Testis (tissue), 2 donors: ENCODE measurements at regions not wholly inside any gene's neighbourhood (a gene's known extent, or its start where the extent isn't known, plus 50 kb on each side); places are given as distances from the start of the nearest gene placed in this dataset.

Source experiments
- DNase-seq: peaks from one replicate; pipeline ENCODE4 v3.0.0-alpha.2; 2019
- H3K27ac ChIP-seq, 2 donors: fragments of 200-600 bp; sonication (generic); one replicate each; pipeline ENCODE4 v1.5.1; 2019
- H3K27me3 ChIP-seq: fragments of 200-600 bp; sonication (generic); one replicate; pipeline ENCODE4 v1.5.1; 2019
- H3K36me3 ChIP-seq: fragments of 200-600 bp; sonication (generic); one replicate; pipeline ENCODE4 v1.5.1; 2017; ENCODE audit warnings: low read depth; ENCODE audit errors: missing control alignments
- H3K4me1 ChIP-seq: fragments of 200-600 bp; sonication (generic); one replicate; pipeline ENCODE4 v1.5.1; 2019
- H3K4me3 ChIP-seq, 2 donors: fragments of 200-600 bp; sonication (generic); one replicate each; pipeline ENCODE4 v1.5.1; 2017 to 2019
- H3K9me3 ChIP-seq: fragments of 200-600 bp; sonication (generic); one replicate; pipeline ENCODE4 v1.5.1; 2017
- POLR2A ChIP-seq: fragments of 450-650 bp; IDR thresholded peaks from one replicate; pipeline ENCODE4 v1.6.1; 2017; ENCODE audit warnings: antibody characterized with exemption, mild to moderate bottlenecking, moderate library complexity
- WGBS, 2 donors: methylation state at CpG; one replicate each; pipeline ENCODE4 v1.1.5; 2018; 5-methylcytosine and 5-hydroxymethylcytosine counted together
- intact Hi-C: fragments of 100-400 bp; cut with DNase I; formaldehyde crosslinking; loops from one replicate; pipeline ENCODE4 v1.15.1; 2023; ENCODE audit warnings: low total_unique reads
- TF ChIP-seq, protein P1 (sequence below), 3 experiments: fragments of 450-650 bp in 2 of 3; fragments of 200-600 bp in 1 of 3; sonication (generic) in 1 of 3; IDR thresholded peaks; one replicate each; pipeline ENCODE4 v1.5.1; 2016 to 2019; ENCODE audit warnings: antibody characterized with exemption in 3 of 3, mild to moderate bottlenecking in 2 of 3, moderate library complexity in 1 of 3

DNA sequence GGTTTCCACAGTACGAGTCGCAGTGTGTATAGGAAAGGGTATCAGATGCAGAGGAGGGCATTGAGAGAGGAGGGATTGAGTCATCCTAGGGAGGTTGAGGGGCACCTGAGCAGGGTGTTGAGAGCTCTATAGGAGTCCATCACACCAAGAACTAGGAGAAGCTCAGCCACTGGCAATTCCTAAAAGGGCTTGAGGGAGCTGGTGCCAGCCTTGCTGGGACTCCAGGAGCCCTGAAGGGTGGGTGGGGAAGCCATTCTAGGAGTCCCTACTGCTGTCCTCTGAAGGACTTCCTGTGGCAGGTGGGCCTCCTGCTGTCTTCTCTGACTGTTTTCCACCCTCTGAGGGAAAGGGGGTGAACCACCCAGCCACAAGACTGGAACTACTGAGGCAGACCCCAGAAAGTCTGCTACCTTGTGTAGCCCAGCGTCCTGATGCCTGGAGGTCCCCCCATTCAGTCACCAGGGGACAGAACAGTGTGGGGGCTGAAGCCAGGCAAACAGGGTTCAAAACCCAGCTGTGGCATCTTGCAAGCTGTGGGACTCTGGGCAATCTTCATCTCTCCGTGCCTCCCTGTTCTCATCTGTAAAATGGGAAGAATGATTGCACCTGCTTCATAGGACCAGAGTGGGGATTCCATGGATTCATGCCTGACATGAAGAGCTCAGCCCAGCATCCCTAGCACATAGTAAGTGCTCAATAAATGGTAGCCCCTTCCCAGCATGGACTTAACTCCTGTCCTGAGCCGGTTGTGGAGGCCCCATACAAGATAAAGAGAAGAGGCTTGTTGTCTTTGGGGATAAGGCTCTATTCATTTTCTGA, 149.5 kb downstream of the C9orf50 start:
- WGBS, 2 donors: 88 to 96% methylated on average over 5 of the region's 5 CpGs
- no peaks in the 10 kb centered on the region for H3K9me3 ChIP-seq
- intact Hi-C loops: no loop called here
- no peak overlapping the region for H3K4me3 ChIP-seq
- TF ChIP-seq, protein P1, sequence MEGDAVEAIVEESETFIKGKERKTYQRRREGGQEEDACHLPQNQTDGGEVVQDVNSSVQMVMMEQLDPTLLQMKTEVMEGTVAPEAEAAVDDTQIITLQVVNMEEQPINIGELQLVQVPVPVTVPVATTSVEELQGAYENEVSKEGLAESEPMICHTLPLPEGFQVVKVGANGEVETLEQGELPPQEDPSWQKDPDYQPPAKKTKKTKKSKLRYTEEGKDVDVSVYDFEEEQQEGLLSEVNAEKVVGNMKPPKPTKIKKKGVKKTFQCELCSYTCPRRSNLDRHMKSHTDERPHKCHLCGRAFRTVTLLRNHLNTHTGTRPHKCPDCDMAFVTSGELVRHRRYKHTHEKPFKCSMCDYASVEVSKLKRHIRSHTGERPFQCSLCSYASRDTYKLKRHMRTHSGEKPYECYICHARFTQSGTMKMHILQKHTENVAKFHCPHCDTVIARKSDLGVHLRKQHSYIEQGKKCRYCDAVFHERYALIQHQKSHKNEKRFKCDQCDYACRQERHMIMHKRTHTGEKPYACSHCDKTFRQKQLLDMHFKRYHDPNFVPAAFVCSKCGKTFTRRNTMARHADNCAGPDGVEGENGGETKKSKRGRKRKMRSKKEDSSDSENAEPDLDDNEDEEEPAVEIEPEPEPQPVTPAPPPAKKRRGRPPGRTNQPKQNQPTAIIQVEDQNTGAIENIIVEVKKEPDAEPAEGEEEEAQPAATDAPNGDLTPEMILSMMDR (IDR thresholded peaks at IDR 0.05): no peak
- no peak for TF ChIP-seq POLR2A
- DNase-seq: no peak
- peaks cover 30% of the 10 kb centered on the region for H3K4me1 ChIP-seq
- H3K27ac ChIP-seq: peak overlapping the region in 1 of 2 donors; percentile 5
- no peaks in the 10 kb centered on the region for H3K27me3 ChIP-seq
- no peaks in the 10 kb centered on the region for H3K36me3 ChIP-seq

DNA sequence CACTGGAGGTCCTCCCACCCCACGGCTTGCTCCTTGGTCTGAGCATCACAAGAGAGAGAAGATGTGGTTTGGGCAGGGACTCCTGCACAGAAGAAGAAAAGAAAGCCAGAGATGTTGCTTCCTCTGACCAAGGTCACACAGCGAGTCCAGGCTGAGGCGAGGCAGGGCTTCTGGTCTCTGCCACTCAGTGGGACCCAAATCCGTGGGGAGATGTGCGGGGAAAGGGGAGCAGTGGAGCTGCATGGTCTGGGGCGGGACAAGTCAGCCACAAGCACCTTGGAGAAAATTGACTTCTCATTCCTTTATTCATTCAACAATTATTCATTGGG, 150.9 kb downstream of the C9orf50 start:
- Histone ChIP-seq H3K36me3 (no peaks in the 10 kb centered on the region), H3K27me3 (no peaks in the 10 kb centered on the region), H3K4me1 (peaks cover 44% of the 10 kb centered on the region), H3K27ac (no peak overlapping the region), H3K9me3 (no peaks in the 10 kb centered on the region), H3K4me3 (no peak overlapping the region)
- TF ChIP-seq, protein P1 (IDR thresholded peaks at IDR 0.05): no peak
- TF ChIP-seq POLR2A: no peak
- WGBS, 2 donors: 82 to 88% methylated on average over 4 to 6 of the region's 6 CpGs
- intact Hi-C loops: loop anchor here (10.0 kb wide), 1 partner anchor 55 kb away; no protein-coding TSS in a partner anchor
- DNase-seq: no peak

DNA sequence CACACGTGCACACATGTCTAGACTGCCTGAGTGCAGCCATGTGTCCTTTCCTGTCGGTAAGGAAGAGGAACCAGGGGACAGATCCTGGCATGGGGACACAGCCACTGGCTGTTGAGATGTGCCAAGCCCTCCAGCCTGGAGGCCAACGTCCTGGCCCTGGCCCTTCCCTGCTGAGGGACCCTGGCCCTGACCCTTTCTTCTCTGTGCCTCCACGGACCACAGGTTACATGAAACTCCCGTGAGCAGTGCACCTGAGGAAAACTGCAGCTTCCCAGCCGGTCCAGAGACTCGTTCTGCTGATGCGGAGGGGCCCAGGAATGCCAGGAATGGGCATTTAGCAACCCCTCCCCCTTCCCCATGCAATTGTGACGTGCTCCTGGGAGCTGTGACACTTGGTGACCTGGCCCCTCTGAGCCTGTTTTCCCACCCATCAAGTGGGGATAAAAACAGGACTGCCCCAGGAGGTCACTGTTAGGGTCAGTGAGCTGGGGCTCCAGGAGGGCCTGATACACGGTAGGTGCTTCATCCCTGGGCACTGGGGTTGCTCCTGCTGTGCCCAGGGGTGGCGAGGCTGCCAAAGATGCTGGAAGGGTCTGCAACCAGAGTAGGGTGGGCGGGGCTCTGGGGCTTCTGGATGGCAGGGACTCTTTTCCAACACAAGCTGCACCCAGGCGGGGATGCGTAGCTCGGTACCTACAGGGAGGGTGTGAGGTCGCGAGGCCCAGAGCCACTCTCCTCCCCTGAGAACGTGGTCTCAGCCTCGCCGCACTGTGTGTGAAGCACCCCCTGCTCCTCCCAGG, 151.5 kb downstream of the C9orf50 start:
- no peak for DNase-seq
- TF ChIP-seq, protein P1 (IDR thresholded peaks at IDR 0.05): no peak
- no peak for TF ChIP-seq POLR2A
- H3K9me3 ChIP-seq: no peaks in the 10 kb centered on the region
- intact Hi-C loops: loop anchor here (10.0 kb wide), 1 partner anchor 55 kb away; no protein-coding TSS in a partner anchor
- H3K4me1 ChIP-seq: peaks cover 44% of the 10 kb centered on the region
- no peak overlapping the region for H3K27ac ChIP-seq
- whole genome bisulfite sequencing, 2 donors: 66 to 74% methylated on average over 14 to 20 of the region's 20 CpGs
- H3K36me3 ChIP-seq: no peaks in the 10 kb centered on the region
- H3K4me3 ChIP-seq: no peak overlapping the region
- H3K27me3 ChIP-seq: no peaks in the 10 kb centered on the region

GRCh38 chr9:129467739-129468666, 152.9 kb downstream of the C9orf50 start:
- Histone ChIP-seq H3K9me3 (no peaks in the 10 kb centered on the region), H3K36me3 (no peaks in the 10 kb centered on the region), H3K4me1 (peaks cover 30% of the 10 kb centered on the region), H3K27me3 (no peaks in the 10 kb centered on the region), H3K27ac (no peak overlapping the region), H3K4me3 (no peak overlapping the region)
- intact Hi-C loops: loop anchor here (10.0 kb wide), 1 partner anchor 53 kb away; no protein-coding TSS in a partner anchor
- 81 to 83% methylated on average over 15 to 19 of the region's 19 CpGs for WGBS, 2 donors
- DNase-seq: no peak
- TF ChIP-seq POLR2A: no peak
- TF ChIP-seq, protein P1 (IDR thresholded peaks at IDR 0.05): no peak
